Fibroblast of the aortic adventitia (primary cell): ENCODE measurements at regions not wholly inside any gene's neighbourhood (a gene's known extent, or its start where the extent isn't known, plus 50 kb on each side); places are given as distances from the start of the nearest gene placed in this dataset.

Experiments used
- DNase-seq: peaks from one replicate; pipeline ENCODE4 v3.0.0-alpha.2; 2010; ENCODE audit warnings: low read depth
- H3K4me3 ChIP-seq: 2 replicates; pipeline ENCODE4 v1.5.1; 2011; ENCODE audit warnings: low read depth, mild to moderate bottlenecking, control low read depth, low read length, moderate library complexity
- CTCF ChIP-seq: IDR thresholded peaks from 2 replicates; pipeline ENCODE4 v1.5.1; 2011; ENCODE audit warnings: mild to moderate bottlenecking, low read length, control low read depth, inconsistent platforms; ENCODE audit not compliant: insufficient read depth

- DNase-seq = no peak
- no peak overlapping the region for H3K4me3 ChIP-seq
- TF ChIP-seq CTCF = no peak
These were observed 259.5 kb downstream of the UACA start for GRCh38 chr15:70503798-70504298.

- no peak for TF ChIP-seq CTCF
- H3K4me3 ChIP-seq = no peak overlapping the region
- DNase-seq = no peak
These were observed 260.1 kb downstream of the UACA start for GRCh38 chr15:70503073-70503745.

GRCh38 chr15:70502529-70502928 lies 260.8 kb downstream of the UACA start:
- no peak overlapping the region for H3K4me3 ChIP-seq
- no peak for TF ChIP-seq CTCF
- no peak for DNase-seq

GRCh38 chr15:70501849-70502248 lies 261.5 kb downstream of the UACA start:
- no peak for TF ChIP-seq CTCF
- no peak for DNase-seq
- no peak overlapping the region for H3K4me3 ChIP-seq

- no peak overlapping the region for H3K4me3 ChIP-seq
- TF ChIP-seq CTCF = no peak
These were observed 262.1 kb downstream of the UACA start for GRCh38 chr15:70501121-70501727.

GRCh38 chr15:70499791-70500190 lies 263.6 kb downstream of the UACA start:
- H3K4me3 ChIP-seq = no peak overlapping the region
- no peak for DNase-seq
- no peak for TF ChIP-seq CTCF

More at GRCh38 chr15:70501121-70501727, 262.1 kb downstream of the UACA start:
- no peak for DNase-seq
